HepG2 (cell line): ENCODE measurements at regions not wholly inside any gene's neighbourhood (a gene's known extent, or its start where the extent isn't known, plus 50 kb on each side); places are given as distances from the start of the nearest gene placed in this dataset.

ENCODE experiments used
- ATAC-seq: fragments of 200-7000 bp; cut with Tn5 transposase; 3 replicates; pipeline ENCODE4 v1.9.1; 2020; ENCODE audit warnings: mild to moderate bottlenecking, moderate library complexity
- BruUV-seq: library from RNA; stranded (reverse); fragments of 400-500 nt; replicated peaks from 2 replicates; lab custom pipeline; 2021; lab: Mats Ljungman, UMichigan
- CTCF ChIA-PET: fragments of 300-600 bp; formaldehyde crosslinking; extraction: SDS; loops from one replicate; lab custom pipeline; 2021; ENCODE audit warnings: low total read pairs, inconsistent platforms, low intra/inter-chr PET ratio; lab: Yijun Ruan, JAX
- POLR2A ChIA-PET: fragments of 350-600 bp; sonication (Branson Sonifier 250); formaldehyde crosslinking; loops from one replicate; lab custom pipeline; 2020; ENCODE audit warnings: antibody characterized with exemption, inconsistent platforms; lab: Yijun Ruan, JAX
- DNase-seq: peaks from one replicate; pipeline ENCODE4 v3.0.0-alpha.2; 2015; ENCODE audit warnings: low spot score
- FAIRE-seq: peaks from 3 replicates; lab custom pipeline; 2011; peaks lifted over from hg19 to GRCh38; lab: Jason Lieb, UNC
- H2AFZ ChIP-seq: one replicate; pipeline ENCODE4 v1.6.1; 2011; ENCODE audit warnings: low read length, inconsistent platforms
- H3K27ac ChIP-seq: fragments of 300-600 bp; 3 replicates; pipeline ENCODE4 v1.8.0; 2011; ENCODE audit warnings: mixed run types, mild to moderate bottlenecking, mixed read lengths, low read length, inconsistent platforms; ENCODE audit not compliant: insufficient read depth; ENCODE audit errors: extremely low read length
- H3K27me3 ChIP-seq, 2 experiments: fragments of 200-600 bp in 1 of 2; 2 replicates in 1 of 2; 3 replicates in 1 of 2; pipeline versions ENCODE4 v1.6.0 to v1.8.0; 2011; ENCODE audit warnings: low read length in 2 of 2, mild to moderate bottlenecking in 2 of 2, moderate library complexity in 2 of 2, inconsistent platforms in 1 of 2; ENCODE audit not compliant: insufficient read depth in 2 of 2, control insufficient read depth in 1 of 2
- H3K36me3 ChIP-seq, 2 experiments: fragments of 200-600 bp in 1 of 2; replicated peaks in 1 of 2; 2 replicates in 1 of 2; 3 replicates in 1 of 2; pipeline versions ENCODE4 v1.5.1 to v1.8.0; 2011; ENCODE audit warnings: low read length in 2 of 2, inconsistent platforms in 1 of 2; ENCODE audit not compliant: insufficient read depth in 2 of 2, control insufficient read depth in 1 of 2
- H3K4me1 ChIP-seq: 2 replicates; pipeline ENCODE4 v1.5.1; 2012; ENCODE audit warnings: low read length, inconsistent platforms; ENCODE audit not compliant: insufficient read depth
- H3K4me2 ChIP-seq: 2 replicates; pipeline ENCODE4 v1.6.0; 2011; ENCODE audit warnings: low read depth, low read length, inconsistent platforms
- H3K4me3 ChIP-seq, 3 experiments: fragments of 200-600 bp in 1 of 3; sonication (generic), shearing (Covaris generic) in 1 of 3; replicated peaks in 1 of 3; 2 replicates each; pipeline ENCODE4 v1.5.1; 2011 to 2016; ENCODE audit warnings: low read length in 3 of 3, inconsistent platforms in 2 of 3, low read depth in 2 of 3, mild to moderate bottlenecking in 2 of 3, control low read depth in 1 of 3, mixed read lengths in 1 of 3; ENCODE audit not compliant: insufficient read depth in 1 of 3
- H3K79me2 ChIP-seq: one replicate; pipeline ENCODE4 v1.6.1; 2011; ENCODE audit warnings: low read length, inconsistent platforms; ENCODE audit not compliant: insufficient read depth
- H3K9ac ChIP-seq: 2 replicates; pipeline ENCODE4 v1.6.0; 2011; ENCODE audit warnings: mild to moderate bottlenecking, low read depth, low read length, inconsistent platforms; ENCODE audit not compliant: insufficient read depth
- H3K9me3 ChIP-seq: 2 replicates; pipeline ENCODE4 v1.5.1; 2012; ENCODE audit warnings: mild to moderate bottlenecking, low read length
- H4K20me1 ChIP-seq: 2 replicates; pipeline ENCODE4 v1.6.0; 2011; ENCODE audit warnings: inconsistent platforms, mild to moderate bottlenecking, low read length, moderate library complexity; ENCODE audit not compliant: insufficient read depth
- CCAR2 ChIP-seq: fragments of 200-400 bp; formaldehyde crosslinking; optimal IDR thresholded peaks from 2 replicates; pipeline ENCODE3; 2018; ENCODE audit warnings: low read depth, mild to moderate bottlenecking, low read length, moderate library complexity
- ESRRA ChIP-seq: sonication (generic); formaldehyde crosslinking; IDR thresholded peaks from 2 replicates; pipeline ENCODE4 v1.5.1; 2020; ENCODE audit warnings: mild to moderate bottlenecking, low read depth, missing genetic modification reagents
- FLYWCH1 ChIP-seq: sonication (generic); formaldehyde crosslinking; IDR thresholded peaks from 2 replicates; pipeline ENCODE4 v1.8.1; 2023; ENCODE audit warnings: mild to moderate bottlenecking, missing genetic modification reagents
- GPN1 ChIP-seq: sonication (generic); formaldehyde crosslinking; IDR thresholded peaks from 2 replicates; pipeline ENCODE4 v1.5.1; 2020; ENCODE audit warnings: missing genetic modification reagents, borderline replicate concordance
- KDM6A ChIP-seq: IDR thresholded peaks from 2 replicates; pipeline ENCODE4 v1.6.1; 2016; ENCODE audit warnings: low read depth
- RFX1 ChIP-seq: fragments of 450-650 bp; IDR thresholded peaks from 2 replicates; pipeline ENCODE4 v1.6.1; 2017
- ZBTB2 ChIP-seq: sonication (generic); formaldehyde crosslinking; IDR thresholded peaks from 2 replicates; pipeline ENCODE4 v1.8.0; 2022; ENCODE audit warnings: low read depth, missing genetic modification reagents
- ZC3H13 ChIP-seq: sonication (generic); formaldehyde crosslinking; IDR thresholded peaks from 2 replicates; pipeline ENCODE4 v1.8.1; 2023; ENCODE audit warnings: mild to moderate bottlenecking, missing genetic modification reagents, moderate library complexity
- ZNF746 ChIP-seq: sonication (generic); formaldehyde crosslinking; IDR thresholded peaks from 2 replicates; pipeline ENCODE4 v1.8.0; 2022; ENCODE audit warnings: mild to moderate bottlenecking, missing genetic modification reagents
- ZNF761 ChIP-seq: sonication (generic); formaldehyde crosslinking; conservative IDR thresholded peaks from 2 replicates; pipeline ENCODE4 v1.4.0; 2020; ENCODE audit warnings: mild to moderate bottlenecking, missing genetic modification reagents
- WGBS: methylation state at CpG from one replicate; pipeline ENCODE4 v1.1.6; 2017; ENCODE audit warnings: low lambda C conversion rate; 5-methylcytosine and 5-hydroxymethylcytosine counted together
- in situ Hi-C: cut with HindIII; loops from 2 replicates; pipeline ENCODE4 v1.10.0; 2017; ENCODE audit warnings: low pct_unique_long_range_greater_than_20kb; ENCODE audit not compliant: extremely low pct_ligation_motif_present
- intact Hi-C: fragments of 100-400 bp; cut with micrococcal nuclease; formaldehyde crosslinking; loops from one replicate; pipeline ENCODE4 v1.10.0; 2022; ENCODE audit not compliant: unreplicated experiment
- TF ChIP-seq, protein P1 (sequence below): sonication (generic); formaldehyde crosslinking; IDR thresholded peaks from 2 replicates; pipeline ENCODE4 v1.4.0; 2020; ENCODE audit warnings: missing genetic modification reagents
- TF ChIP-seq, protein P2 (sequence below): sonication (generic); formaldehyde crosslinking; IDR thresholded peaks from 2 replicates; pipeline ENCODE4 v1.5.1; 2020; ENCODE audit warnings: mild to moderate bottlenecking, missing genetic modification reagents, borderline replicate concordance
- TF ChIP-seq, protein P3 (sequence below): sonication (generic); formaldehyde crosslinking; IDR thresholded peaks from 2 replicates; pipeline ENCODE4 v1.8.0; 2022; ENCODE audit warnings: mild to moderate bottlenecking, missing genetic modification reagents; ENCODE audit not compliant: insufficient replicate concordance
- TF ChIP-seq, protein P4 (sequence below): sonication (generic); formaldehyde crosslinking; IDR thresholded peaks from 2 replicates; pipeline ENCODE4 v1.8.1; 2023; ENCODE audit warnings: missing genetic modification reagents, inconsistent platforms, borderline replicate concordance

- ATAC-seq: no peak
- no peak overlapping the region for H2AFZ ChIP-seq
- intact Hi-C loops (no loop called here), in situ Hi-C loops (no loop called here)
- H3K27me3 ChIP-seq: no peaks in the 10 kb centered on the region
- no peak overlapping the region for H3K27ac ChIP-seq
- no TSS peak for BruUV-seq
- WGBS: 42% methylated on average over 10 of the region's 10 CpGs
- no peaks in the 10 kb centered on the region for H3K4me1 ChIP-seq
- FAIRE-seq: no peak
- H3K36me3 ChIP-seq: no peaks in the 10 kb centered on the region
- H4K20me1 ChIP-seq: no peaks in the 10 kb centered on the region
- H3K4me2 ChIP-seq: no peak overlapping the region
- ChIA-PET POLR2A (no interaction called here), CTCF (no interaction called here)
- H3K79me2 ChIP-seq: no peaks in the 10 kb centered on the region
- H3K4me3 ChIP-seq: no peak overlapping the region
- TF ChIP-seq, protein P1, sequence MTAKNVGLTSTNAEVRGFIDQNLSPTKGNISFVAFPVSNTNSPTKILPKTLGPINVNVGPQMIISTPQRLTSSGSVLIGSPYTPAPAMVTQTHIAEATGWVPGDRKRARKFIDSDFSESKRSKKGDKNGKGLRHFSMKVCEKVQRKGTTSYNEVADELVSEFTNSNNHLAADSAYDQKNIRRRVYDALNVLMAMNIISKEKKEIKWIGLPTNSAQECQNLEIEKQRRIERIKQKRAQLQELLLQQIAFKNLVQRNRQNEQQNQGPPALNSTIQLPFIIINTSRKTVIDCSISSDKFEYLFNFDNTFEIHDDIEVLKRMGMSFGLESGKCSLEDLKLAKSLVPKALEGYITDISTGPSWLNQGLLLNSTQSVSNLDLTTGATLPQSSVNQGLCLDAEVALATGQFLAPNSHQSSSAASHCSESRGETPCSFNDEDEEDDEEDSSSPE (CRISPR knock-in tag): no peak
- TF ChIP-seq GPN1 (CRISPR knock-in tag): no peak
- TF ChIP-seq, protein P2, sequence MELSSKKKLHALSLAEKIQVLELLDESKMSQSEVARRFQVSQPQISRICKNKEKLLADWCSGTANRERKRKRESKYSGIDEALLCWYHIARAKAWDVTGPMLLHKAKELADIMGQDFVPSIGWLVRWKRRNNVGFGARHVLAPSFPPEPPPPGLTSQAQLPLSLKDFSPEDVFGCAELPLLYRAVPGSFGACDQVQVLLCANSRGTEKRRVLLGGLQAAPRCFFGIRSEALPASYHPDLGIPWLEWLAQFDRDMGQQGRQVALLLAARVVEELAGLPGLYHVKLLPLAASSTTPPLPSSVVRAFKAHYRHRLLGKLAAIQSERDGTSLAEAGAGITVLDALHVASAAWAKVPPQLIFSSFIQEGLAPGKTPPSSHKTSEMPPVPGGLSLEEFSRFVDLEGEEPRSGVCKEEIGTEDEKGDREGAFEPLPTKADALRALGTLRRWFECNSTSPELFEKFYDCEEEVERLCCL (CRISPR knock-in tag): no peak
- TF ChIP-seq RFX1: no peak
- no peak for TF ChIP-seq ZNF746 (CRISPR knock-in tag)
- no peak for TF ChIP-seq FLYWCH1 (CRISPR knock-in tag)
- no peak for TF ChIP-seq ZBTB2 (CRISPR knock-in tag)
- no peak for TF ChIP-seq CCAR2
- no peak for TF ChIP-seq ZC3H13 (CRISPR knock-in tag)
- TF ChIP-seq ZNF761: no peak
- TF ChIP-seq, protein P3, sequence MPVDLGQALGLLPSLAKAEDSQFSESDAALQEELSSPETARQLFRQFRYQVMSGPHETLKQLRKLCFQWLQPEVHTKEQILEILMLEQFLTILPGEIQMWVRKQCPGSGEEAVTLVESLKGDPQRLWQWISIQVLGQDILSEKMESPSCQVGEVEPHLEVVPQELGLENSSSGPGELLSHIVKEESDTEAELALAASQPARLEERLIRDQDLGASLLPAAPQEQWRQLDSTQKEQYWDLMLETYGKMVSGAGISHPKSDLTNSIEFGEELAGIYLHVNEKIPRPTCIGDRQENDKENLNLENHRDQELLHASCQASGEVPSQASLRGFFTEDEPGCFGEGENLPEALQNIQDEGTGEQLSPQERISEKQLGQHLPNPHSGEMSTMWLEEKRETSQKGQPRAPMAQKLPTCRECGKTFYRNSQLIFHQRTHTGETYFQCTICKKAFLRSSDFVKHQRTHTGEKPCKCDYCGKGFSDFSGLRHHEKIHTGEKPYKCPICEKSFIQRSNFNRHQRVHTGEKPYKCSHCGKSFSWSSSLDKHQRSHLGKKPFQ (CRISPR knock-in tag): no peak
- TF ChIP-seq ESRRA (CRISPR knock-in tag): no peak
- no peak for TF ChIP-seq KDM6A (CRISPR knock-in tag)
- TF ChIP-seq, protein P4, sequence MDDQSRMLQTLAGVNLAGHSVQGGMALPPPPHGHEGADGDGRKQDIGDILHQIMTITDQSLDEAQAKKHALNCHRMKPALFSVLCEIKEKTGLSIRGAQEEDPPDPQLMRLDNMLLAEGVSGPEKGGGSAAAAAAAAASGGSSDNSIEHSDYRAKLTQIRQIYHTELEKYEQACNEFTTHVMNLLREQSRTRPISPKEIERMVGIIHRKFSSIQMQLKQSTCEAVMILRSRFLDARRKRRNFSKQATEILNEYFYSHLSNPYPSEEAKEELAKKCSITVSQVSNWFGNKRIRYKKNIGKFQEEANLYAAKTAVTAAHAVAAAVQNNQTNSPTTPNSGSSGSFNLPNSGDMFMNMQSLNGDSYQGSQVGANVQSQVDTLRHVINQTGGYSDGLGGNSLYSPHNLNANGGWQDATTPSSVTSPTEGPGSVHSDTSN (CRISPR knock-in tag): no peak
- no peaks in the 10 kb centered on the region for H3K9me3 ChIP-seq
- peak; percentile 2 for DNase-seq
- no peak overlapping the region for H3K9ac ChIP-seq
These were observed 84.5 kb upstream of the SETMAR start for GRCh38 chr3:4218456-4219226.
